ENCODE measurements at regions not wholly inside any gene's neighbourhood (a gene's known extent, or its start where the extent isn't known, plus 50 kb on each side); places are given as distances from the start of the nearest gene placed in this dataset.

GRCh38 chr16:65235339-65236177 is 113.7 kb upstream of the CDH11 start:
- no peak for TF ChIP-seq CTCF (IDR thresholded peaks at IDR 0.05)
- TF ChIP-seq POLR2A (IDR thresholded peaks at IDR 0.05): no peak
- TF ChIP-seq EP300 (IDR thresholded peaks at IDR 0.05): no peak
- TF ChIP-seq POLR2AphosphoS5 (IDR thresholded peaks at IDR 0.05): no peak
